A549 (cell line): ENCODE measurements at regions not wholly inside any gene's neighbourhood (a gene's known extent, or its start where the extent isn't known, plus 50 kb on each side); places are given as distances from the start of the nearest gene placed in this dataset.
"Not testable (repeated sequence)": the region's sequence is repeated elsewhere in the genome, so short reads cannot be mapped to it uniquely, and the experiment has no call there.

ENCODE experiments used
- ATAC-seq, 2 experiments: fragments of 200-7000 bp in 1 of 2; fragments of >200 bp in 1 of 2; cut with Nextera tagmentation in 1 of 2; cut with Tn5 transposase in 1 of 2; 3 replicates each; pipeline versions ENCODE4 v1.8.0 to v1.9.1; 2018 to 2020; ENCODE audit warnings: mild to moderate bottlenecking in 1 of 2, moderate library complexity in 1 of 2
- CTCF ChIA-PET: fragments of 300-600 bp; sonication (Branson Sonifier 250); formaldehyde crosslinking; extraction: SDS; loops from one replicate; lab custom pipeline; 2021; ENCODE audit warnings: antibody characterized with exemption, inconsistent platforms; lab: Yijun Ruan, JAX
- POLR2A ChIA-PET: fragments of 350-600 bp; formaldehyde crosslinking; extraction: SDS; loops from one replicate; lab custom pipeline; 2021; ENCODE audit warnings: antibody characterized with exemption, inconsistent platforms; lab: Yijun Ruan, JAX
- DNase-seq, 2 experiments: peaks; one replicate each; pipeline versions ENCODE4 v3.0.0 to v3.0.0-alpha.2; 2011 to 2016; ENCODE audit warnings: low read depth in 1 of 2, low spot score in 1 of 2
- FAIRE-seq: peaks from 2 replicates; lab custom pipeline; 2011; peaks lifted over from hg19 to GRCh38; lab: Jason Lieb, UNC
- H3K27ac ChIP-seq, 2 experiments: fragments of >200 bp; sonication (Bioruptor Twin); formaldehyde crosslinking; 3 replicates each; pipeline ENCODE4 v1.5.1; 2016 to 2017
- H3K4me1 ChIP-seq: fragments of >200 bp; sonication (Bioruptor Twin); formaldehyde crosslinking; 3 replicates; pipeline ENCODE4 v1.6.1; 2016
- H3K4me2 ChIP-seq: fragments of >200 bp; sonication (Bioruptor Twin); formaldehyde crosslinking; 3 replicates; pipeline ENCODE4 v1.6.1; 2016
- H3K4me3 ChIP-seq: fragments of >200 bp; sonication (Bioruptor Twin); formaldehyde crosslinking; 3 replicates; pipeline ENCODE4 v1.5.1; 2016
- H3K9me3 ChIP-seq: fragments of >200 bp; sonication (Bioruptor Twin); formaldehyde crosslinking; 3 replicates; pipeline ENCODE4 v1.6.1; 2016
- CEBPB ChIP-seq, 2 experiments: fragments of >200 bp in 1 of 2; sonication (Bioruptor Twin) in 1 of 2; formaldehyde crosslinking in 1 of 2; IDR thresholded peaks; 2 replicates each; pipeline ENCODE4 v1.6.1; 2012 to 2016
- CHD2 ChIP-seq: fragments of 150-350 bp; IDR thresholded peaks from 2 replicates; pipeline ENCODE4 v1.6.1; 2014; ENCODE audit warnings: low read length; ENCODE audit not compliant: partially characterized antibody
- EHMT2 ChIP-seq: fragments of 200-600 bp; sonication (generic); IDR thresholded peaks from 2 replicates; pipeline ENCODE4 v1.6.1; 2016; ENCODE audit warnings: antibody characterized with exemption, low read depth, mild to moderate bottlenecking, moderate library complexity
- FOSB ChIP-seq: fragments of 250-450 bp; sonication (Bioruptor Pico); IDR thresholded peaks from 2 replicates; pipeline ENCODE4 v1.5.0; 2020; ENCODE audit warnings: mild to moderate bottlenecking, moderate library complexity
- HEYL ChIP-seq: fragments of 250-450 bp; sonication (Bioruptor Pico); IDR thresholded peaks from 2 replicates; pipeline ENCODE4 v1.8.0; 2021; ENCODE audit warnings: mild to moderate bottlenecking, moderate library complexity
- MAZ ChIP-seq: fragments of 150-350 bp; IDR thresholded peaks from 2 replicates; pipeline ENCODE4 v1.6.1; 2014; ENCODE audit warnings: antibody characterized with exemption, low read depth, low read length, borderline replicate concordance
- MYC ChIP-seq: IDR thresholded peaks from 2 replicates; pipeline ENCODE4 v1.6.1; 2012; ENCODE audit warnings: mild to moderate bottlenecking, inconsistent platforms, low read length, improper control_type of control experiment, borderline replicate concordance
- POLR2A ChIP-seq: IDR thresholded peaks from 2 replicates; pipeline ENCODE4 v1.6.1; 2012; ENCODE audit warnings: mild to moderate bottlenecking, low read length
- POLR2AphosphoS2 ChIP-seq: conservative IDR thresholded peaks from 2 replicates; pipeline ENCODE4 v1.6.1; 2012; ENCODE audit warnings: low read length, improper control_type of control experiment, inconsistent platforms
- RARB ChIP-seq: fragments of 250-450 bp; sonication (Bioruptor Pico); IDR thresholded peaks from 2 replicates; pipeline ENCODE4 v1.8.0; 2021; ENCODE audit warnings: mild to moderate bottlenecking, moderate library complexity
- RCOR1 ChIP-seq: fragments of 150-350 bp; IDR thresholded peaks from 2 replicates; pipeline ENCODE4 v1.6.1; 2014; ENCODE audit warnings: antibody characterized with exemption, low read length, low read depth
- RNF2 ChIP-seq: fragments of 200-600 bp; sonication (generic); IDR thresholded peaks from 2 replicates; pipeline ENCODE4 v1.6.1; 2016; ENCODE audit warnings: low read depth, mild to moderate bottlenecking, antibody characterized with exemption, moderate library complexity, borderline replicate concordance
- SMC3 ChIP-seq: fragments of >200 bp; sonication (Bioruptor Twin); formaldehyde crosslinking; IDR thresholded peaks from 3 replicates; pipeline ENCODE4 v1.6.1; 2018; ENCODE audit warnings: inconsistent platforms
- ZC3H11A ChIP-seq: fragments of 450-650 bp; IDR thresholded peaks from 2 replicates; pipeline ENCODE4 v1.6.1; 2014; ENCODE audit warnings: antibody characterized with exemption, mild to moderate bottlenecking
- WGBS: methylation state at CpG from one replicate; pipeline ENCODE4 v1.1.6; 2017; ENCODE audit errors: missing lambda C conversion rate; 5-methylcytosine and 5-hydroxymethylcytosine counted together
- TF ChIP-seq, protein P1 (sequence below): fragments of >200 bp; sonication (Bioruptor Twin); formaldehyde crosslinking; IDR thresholded peaks from 3 replicates; pipeline ENCODE4 v1.5.1; 2016
- TF ChIP-seq, protein P2 (sequence below): fragments of 250-450 bp; sonication (Bioruptor Pico); IDR thresholded peaks from 2 replicates; pipeline ENCODE4 v1.5.0; 2020; ENCODE audit warnings: low read depth, mild to moderate bottlenecking, moderate library complexity
- TF ChIP-seq, protein P3 (sequence below): fragments of >200 bp; sonication (Bioruptor Twin); formaldehyde crosslinking; IDR thresholded peaks from 3 replicates; pipeline ENCODE4 v1.6.1; 2016
- TF ChIP-seq, protein P4 (sequence below): IDR thresholded peaks from 2 replicates; pipeline ENCODE4 v1.6.1; 2012

DNA sequence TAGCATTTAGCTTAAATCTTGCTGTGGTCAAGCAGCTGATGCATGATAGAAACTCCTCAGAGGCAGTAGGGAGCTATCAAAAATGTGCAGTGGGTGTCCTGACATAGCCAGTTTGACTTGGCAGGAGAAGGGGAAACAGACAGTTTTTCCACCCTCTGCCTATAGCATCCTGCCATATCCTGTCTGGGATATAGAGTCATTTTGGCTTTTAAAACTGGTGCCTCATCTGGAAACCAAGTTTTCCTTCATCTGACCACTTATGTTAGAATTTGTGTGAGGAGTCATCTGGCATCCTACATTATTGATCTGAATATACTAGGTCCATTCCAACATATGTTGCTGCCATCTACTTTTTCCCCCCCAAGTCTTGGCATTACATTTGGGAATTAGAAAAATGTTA lies 284.1 kb downstream of the CD109 start:
- FAIRE-seq (no peak), ATAC-seq (no peak), DNase-seq (no peak)
- ChIA-PET POLR2A (no interaction called here), CTCF (interaction anchor here (0.6 kb wide), 1 partner anchor 463 kb away, joined by 3 read pairs; no protein-coding TSS in a partner anchor)
- TF ChIP-seq ZC3H11A: no peak
- TF ChIP-seq, protein P1, sequence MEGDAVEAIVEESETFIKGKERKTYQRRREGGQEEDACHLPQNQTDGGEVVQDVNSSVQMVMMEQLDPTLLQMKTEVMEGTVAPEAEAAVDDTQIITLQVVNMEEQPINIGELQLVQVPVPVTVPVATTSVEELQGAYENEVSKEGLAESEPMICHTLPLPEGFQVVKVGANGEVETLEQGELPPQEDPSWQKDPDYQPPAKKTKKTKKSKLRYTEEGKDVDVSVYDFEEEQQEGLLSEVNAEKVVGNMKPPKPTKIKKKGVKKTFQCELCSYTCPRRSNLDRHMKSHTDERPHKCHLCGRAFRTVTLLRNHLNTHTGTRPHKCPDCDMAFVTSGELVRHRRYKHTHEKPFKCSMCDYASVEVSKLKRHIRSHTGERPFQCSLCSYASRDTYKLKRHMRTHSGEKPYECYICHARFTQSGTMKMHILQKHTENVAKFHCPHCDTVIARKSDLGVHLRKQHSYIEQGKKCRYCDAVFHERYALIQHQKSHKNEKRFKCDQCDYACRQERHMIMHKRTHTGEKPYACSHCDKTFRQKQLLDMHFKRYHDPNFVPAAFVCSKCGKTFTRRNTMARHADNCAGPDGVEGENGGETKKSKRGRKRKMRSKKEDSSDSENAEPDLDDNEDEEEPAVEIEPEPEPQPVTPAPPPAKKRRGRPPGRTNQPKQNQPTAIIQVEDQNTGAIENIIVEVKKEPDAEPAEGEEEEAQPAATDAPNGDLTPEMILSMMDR: no peak
- no peak for TF ChIP-seq FOSB (CRISPR knock-in tag)
- no peak for TF ChIP-seq CHD2
- no peak for TF ChIP-seq POLR2AphosphoS2
- TF ChIP-seq RNF2: no peak
- no peak for TF ChIP-seq SMC3
- TF ChIP-seq, protein P2, sequence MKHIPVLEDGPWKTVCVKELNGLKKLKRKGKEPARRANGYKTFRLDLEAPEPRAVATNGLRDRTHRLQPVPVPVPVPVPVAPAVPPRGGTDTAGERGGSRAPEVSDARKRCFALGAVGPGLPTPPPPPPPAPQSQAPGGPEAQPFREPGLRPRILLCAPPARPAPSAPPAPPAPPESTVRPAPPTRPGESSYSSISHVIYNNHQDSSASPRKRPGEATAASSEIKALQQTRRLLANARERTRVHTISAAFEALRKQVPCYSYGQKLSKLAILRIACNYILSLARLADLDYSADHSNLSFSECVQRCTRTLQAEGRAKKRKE: no peak
- no peak for TF ChIP-seq RCOR1
- no peak for TF ChIP-seq EHMT2
- TF ChIP-seq POLR2A: no peak
- TF ChIP-seq RARB (CRISPR knock-in tag): no peak
- TF ChIP-seq, protein P3, sequence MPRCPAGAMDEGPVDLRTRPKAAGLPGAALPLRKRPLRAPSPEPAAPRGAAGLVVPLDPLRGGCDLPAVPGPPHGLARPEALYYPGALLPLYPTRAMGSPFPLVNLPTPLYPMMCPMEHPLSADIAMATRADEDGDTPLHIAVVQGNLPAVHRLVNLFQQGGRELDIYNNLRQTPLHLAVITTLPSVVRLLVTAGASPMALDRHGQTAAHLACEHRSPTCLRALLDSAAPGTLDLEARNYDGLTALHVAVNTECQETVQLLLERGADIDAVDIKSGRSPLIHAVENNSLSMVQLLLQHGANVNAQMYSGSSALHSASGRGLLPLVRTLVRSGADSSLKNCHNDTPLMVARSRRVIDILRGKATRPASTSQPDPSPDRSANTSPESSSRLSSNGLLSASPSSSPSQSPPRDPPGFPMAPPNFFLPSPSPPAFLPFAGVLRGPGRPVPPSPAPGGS: no peak
- TF ChIP-seq, protein P4, sequence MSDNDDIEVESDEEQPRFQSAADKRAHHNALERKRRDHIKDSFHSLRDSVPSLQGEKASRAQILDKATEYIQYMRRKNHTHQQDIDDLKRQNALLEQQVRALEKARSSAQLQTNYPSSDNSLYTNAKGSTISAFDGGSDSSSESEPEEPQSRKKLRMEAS: no peak
- no peak for TF ChIP-seq HEYL (CRISPR knock-in tag)
- TF ChIP-seq CEBPB (IDR thresholded peaks at IDR 0.05): no peak
- Histone ChIP-seq H3K9me3 (peaks cover 4% of the 10 kb centered on the region; the same call in 1 of the 3 replicates), H3K4me2 (no peak overlapping the region), H3K4me3 (no peak overlapping the region), H3K4me1 (no peaks in the 10 kb centered on the region), H3K27ac (no peak overlapping the region)

DNA sequence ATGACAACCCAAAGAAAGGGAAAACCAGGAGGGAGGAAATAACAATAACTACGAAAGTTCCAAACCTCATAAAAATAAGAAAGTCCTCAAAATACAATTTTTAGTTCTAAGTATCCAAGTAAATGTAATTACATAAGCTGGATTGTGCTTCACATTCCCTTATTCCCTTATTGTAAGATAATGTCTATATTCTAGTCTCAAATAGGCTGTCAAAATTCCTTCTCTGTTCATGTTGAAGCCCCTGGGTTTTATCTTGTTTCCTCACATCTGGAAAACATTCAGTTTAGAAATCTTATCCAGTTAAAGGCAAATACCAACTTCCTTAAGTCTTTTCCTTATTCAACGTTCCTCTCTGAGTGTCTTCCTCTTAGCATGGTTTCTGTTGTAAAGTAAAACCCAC lies 282.3 kb downstream of the CD109 start:
- CTCF ChIA-PET: interaction anchor here (0.7 kb wide), 1 partner anchor 9 kb away, joined by 3 read pairs; no protein-coding TSS in a partner anchor
- no peak overlapping the region for H3K4me2 ChIP-seq
- FAIRE-seq: no peak
- no peak for DNase-seq
- WGBS: 18% methylated on average over 2 of the region's 2 CpGs
- H3K27ac ChIP-seq: no peak overlapping the region
- TF ChIP-seq MAZ (no peak), EHMT2 (no peak), MYC (no peak)
- TF ChIP-seq, all 56 proteins: peak for 0
- Histone ChIP-seq H3K4me3 (no peak overlapping the region), H3K9me3 (peaks cover 4% of the 10 kb centered on the region; the same call in 1 of the 3 replicates), H3K4me1 (no peaks in the 10 kb centered on the region)
- ATAC-seq: no peak
- POLR2A ChIA-PET: no interaction called here

DNA sequence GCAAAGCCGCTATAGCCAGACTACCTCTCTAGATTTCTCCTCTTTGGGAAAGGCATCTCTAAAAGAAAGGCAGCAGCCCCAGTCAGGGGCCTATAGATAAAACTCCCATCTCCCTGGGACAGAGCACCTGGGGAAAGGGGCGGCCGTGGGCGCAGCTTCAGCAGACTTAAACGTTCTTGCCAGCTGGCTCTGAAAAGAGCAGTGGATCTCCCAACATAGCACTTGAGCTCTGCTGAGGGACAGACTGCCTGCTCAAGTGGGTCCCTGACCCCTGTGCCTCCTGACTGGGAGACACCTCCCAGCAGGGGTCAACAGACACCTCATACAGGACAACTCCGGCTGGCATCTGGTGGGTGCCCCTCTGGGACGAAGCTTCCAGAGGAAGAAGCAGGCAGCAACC lies 276.5 kb downstream of the CD109 start:
- H3K4me1 ChIP-seq, H3K9me3 ChIP-seq, DNase-seq, POLR2A ChIA-PET, ATAC-seq, H3K27ac ChIP-seq, H3K4me2 ChIP-seq, H3K4me3 ChIP-seq, FAIRE-seq: not testable (repeated sequence)
- CTCF ChIA-PET: interaction anchor here (1.4 kb wide), 1 partner anchor 13 kb away, joined by 6 read pairs; no protein-coding TSS in a partner anchor
- WGBS: 89% methylated on average over 1 of the region's 7 CpGs
